Trophoblast cell (in vitro differentiated cells and primary cell): ENCODE measurements at regions not wholly inside any gene's neighbourhood (a gene's known extent, or its start where the extent isn't known, plus 50 kb on each side); places are given as distances from the start of the nearest gene placed in this dataset.

Experiments used
- DNase-seq, 2 donors: peaks; one replicate each; pipeline ENCODE4 v3.0.0-alpha.2; 2016
- H2AFZ ChIP-seq: 2 replicates; pipeline ENCODE4 v1.6.1; 2013; ENCODE audit warnings: low read length, moderate library complexity, mild to moderate bottlenecking; ENCODE audit not compliant: insufficient read depth, poor library complexity
- H2AK5ac ChIP-seq: 2 replicates; pipeline ENCODE4 v1.6.1; 2013; ENCODE audit warnings: mild to moderate bottlenecking, low read length
- H2BK120ac ChIP-seq: 2 replicates; pipeline ENCODE4 v1.6.1; 2013; ENCODE audit warnings: low read length, mild to moderate bottlenecking, moderate library complexity; ENCODE audit not compliant: insufficient read depth, poor library complexity
- H2BK12ac ChIP-seq: 2 replicates; pipeline ENCODE4 v1.6.1; 2013; ENCODE audit warnings: mild to moderate bottlenecking, low read length, moderate library complexity
- H2BK5ac ChIP-seq: 2 replicates; pipeline ENCODE4 v1.6.1; 2013; ENCODE audit warnings: low read length, low read depth, moderate library complexity, mild to moderate bottlenecking; ENCODE audit not compliant: poor library complexity
- H3K14ac ChIP-seq: 2 replicates; pipeline ENCODE4 v1.6.1; 2013; ENCODE audit warnings: mild to moderate bottlenecking, low read length
- H3K18ac ChIP-seq: 2 replicates; pipeline ENCODE4 v1.6.1; 2013; ENCODE audit warnings: mild to moderate bottlenecking, low read length
- H3K23ac ChIP-seq: 2 replicates; pipeline ENCODE4 v1.6.1; 2013; ENCODE audit warnings: low read length
- H3K27ac ChIP-seq: 2 replicates; pipeline ENCODE4 v1.5.1; 2013; ENCODE audit warnings: low read depth, mild to moderate bottlenecking, inconsistent platforms, low read length, moderate library complexity
- H3K27me3 ChIP-seq: 2 replicates; pipeline ENCODE4 v1.6.1; 2013; ENCODE audit warnings: inconsistent platforms, mild to moderate bottlenecking, low read length, moderate library complexity; ENCODE audit not compliant: insufficient read depth
- H3K36me3 ChIP-seq, 2 experiments: 1 replicate in 1 of 2; 2 replicates in 1 of 2; pipeline ENCODE4 v1.6.1; 2013; ENCODE audit warnings: low read length in 2 of 2, mild to moderate bottlenecking in 2 of 2, moderate library complexity in 1 of 2; ENCODE audit not compliant: insufficient read depth in 2 of 2, control insufficient read depth in 1 of 2
- H3K4ac ChIP-seq: 2 replicates; pipeline ENCODE4 v1.6.1; 2013; ENCODE audit warnings: low read depth, mild to moderate bottlenecking, low read length, moderate library complexity
- H3K4me1 ChIP-seq, 2 experiments: 1 replicate in 1 of 2; 2 replicates in 1 of 2; pipeline ENCODE4 v1.6.1; 2013; ENCODE audit warnings: low read length in 2 of 2, mild to moderate bottlenecking in 2 of 2, moderate library complexity in 1 of 2; ENCODE audit not compliant: insufficient read depth in 2 of 2, control insufficient read depth in 1 of 2
- H3K4me2 ChIP-seq: 2 replicates; pipeline ENCODE4 v1.6.1; 2013; ENCODE audit warnings: inconsistent platforms, mild to moderate bottlenecking, low read length, moderate library complexity
- H3K4me3 ChIP-seq: 2 replicates; pipeline ENCODE4 v1.5.1; 2013; ENCODE audit warnings: mild to moderate bottlenecking, low read depth, low read length, inconsistent platforms
- H3K79me1 ChIP-seq: one replicate; pipeline ENCODE4 v1.6.1; 2013; ENCODE audit warnings: low read length
- H3K79me2 ChIP-seq: 2 replicates; pipeline ENCODE4 v1.6.1; 2013; ENCODE audit warnings: low read length, mild to moderate bottlenecking; ENCODE audit not compliant: control insufficient read depth, insufficient read depth, poor library complexity
- H3K9ac ChIP-seq: 2 replicates; pipeline ENCODE4 v1.6.1; 2013; ENCODE audit warnings: mild to moderate bottlenecking, low read length
- H3K9me3 ChIP-seq: 2 replicates; pipeline ENCODE4 v1.6.1; 2013; ENCODE audit warnings: low read depth, mild to moderate bottlenecking, control low read depth, inconsistent platforms, low read length; ENCODE audit not compliant: insufficient read depth
- H4K12ac ChIP-seq: 2 replicates; pipeline ENCODE4 v1.6.1; 2013; ENCODE audit warnings: low read depth, mild to moderate bottlenecking, low read length, moderate library complexity
- H4K8ac ChIP-seq: 2 replicates; pipeline ENCODE4 v1.6.1; 2013; ENCODE audit warnings: low read depth, mild to moderate bottlenecking, low read length, moderate library complexity
- H4K91ac ChIP-seq: one replicate; pipeline ENCODE4 v1.6.1; 2013; ENCODE audit warnings: low read depth, mild to moderate bottlenecking, low read length, moderate library complexity
- WGBS: extraction: QIAGEN DNeasy Blood & Tissue Kit; methylation state at CpG from one replicate; pipeline ENCODE4 v1.1.7; 2013; ENCODE audit warnings: missing lambda C conversion rate; ENCODE audit not compliant: insufficient read length, insufficient coverage; ENCODE audit errors: extremely low coverage; 5-methylcytosine and 5-hydroxymethylcytosine counted together

- no peak for DNase-seq
- Histone ChIP-seq H3K27me3 (no peaks in the 10 kb centered on the region), H2AK5ac (no peak overlapping the region), H2BK120ac (no peak overlapping the region), H3K9ac (no peak overlapping the region), H3K79me2 (no peaks in the 10 kb centered on the region), H3K18ac (no peak overlapping the region), H3K14ac (no peak overlapping the region), H4K8ac (no peak overlapping the region), H3K4me2 (no peak overlapping the region), H3K36me3 (no peaks in the 10 kb centered on the region), H3K27ac (no peak overlapping the region), H4K91ac (no peak overlapping the region), H2BK5ac (no peak overlapping the region), H3K4me1 (no peaks in the 10 kb centered on the region), H3K4me3 (no peak overlapping the region), H3K4ac (no peak overlapping the region), H3K9me3 (no peaks in the 10 kb centered on the region), H3K23ac (no peak overlapping the region), H2AFZ (no peak overlapping the region), H3K79me1 (no peaks in the 10 kb centered on the region), H4K12ac (no peak overlapping the region), H2BK12ac (no peak overlapping the region)
- WGBS, result no CpG with 5 or more reads among the region's 1 CpG
Measured at GRCh38 chr3:102255736-102256135, 179.1 kb upstream of the ZPLD1 start.

- Histone ChIP-seq H3K79me2 (no peaks in the 10 kb centered on the region), H3K79me1 (no peaks in the 10 kb centered on the region), H3K9me3 (no peaks in the 10 kb centered on the region), H3K18ac (no peak overlapping the region), H3K4me3 (no peak overlapping the region), H3K27ac (no peak overlapping the region), H4K91ac (no peak overlapping the region), H3K27me3 (no peaks in the 10 kb centered on the region), H2AFZ (no peak overlapping the region), H3K9ac (no peak overlapping the region), H3K4me2 (no peak overlapping the region), H2BK120ac (no peak overlapping the region), H2BK12ac (no peak overlapping the region), H2AK5ac (no peak overlapping the region), H3K14ac (no peak overlapping the region), H4K8ac (no peak overlapping the region), H3K23ac (no peak overlapping the region), H3K4me1 (no peaks in the 10 kb centered on the region), H2BK5ac (no peak overlapping the region), H4K12ac (no peak overlapping the region), H3K4ac (no peak overlapping the region), H3K36me3 (no peaks in the 10 kb centered on the region)
- DNase-seq, result no peak
- no CpG with 5 or more reads among the region's 3 CpGs for WGBS
Measured at GRCh38 chr3:102258666-102259227, 176.1 kb upstream of the ZPLD1 start.

- no peaks in the 10 kb centered on the region for H3K36me3 ChIP-seq
- no peaks in the 10 kb centered on the region for H3K79me2 ChIP-seq
- H3K4me3 ChIP-seq, result no peak overlapping the region
- no peak overlapping the region for H4K91ac ChIP-seq
- H2BK12ac ChIP-seq, result no peak overlapping the region
- H3K27ac ChIP-seq, result no peak overlapping the region
- no peak for DNase-seq
- no peak overlapping the region for H4K8ac ChIP-seq
- no peak overlapping the region for H2AK5ac ChIP-seq
- no peak overlapping the region for H3K4me2 ChIP-seq
- H3K79me1 ChIP-seq, result no peaks in the 10 kb centered on the region
- no CpG with 5 or more reads among the region's 2 CpGs for WGBS
- no peak overlapping the region for H2AFZ ChIP-seq
- no peak overlapping the region for H3K14ac ChIP-seq
- no peaks in the 10 kb centered on the region for H3K4me1 ChIP-seq
- H2BK120ac ChIP-seq, result no peak overlapping the region
- no peak overlapping the region for H2BK5ac ChIP-seq
- H3K23ac ChIP-seq, result no peak overlapping the region
- no peaks in the 10 kb centered on the region for H3K9me3 ChIP-seq
- H3K9ac ChIP-seq, result no peak overlapping the region
- no peak overlapping the region for H3K4ac ChIP-seq
- no peak overlapping the region for H3K18ac ChIP-seq
- H4K12ac ChIP-seq, result no peak overlapping the region
- no peaks in the 10 kb centered on the region for H3K27me3 ChIP-seq
Measured at GRCh38 chr3:102259663-102260062, 175.2 kb upstream of the ZPLD1 start.

GRCh38 chr3:102265720-102266119, 169.1 kb upstream of the ZPLD1 start:
- Histone ChIP-seq H2BK120ac (no peak overlapping the region), H4K91ac (no peak overlapping the region), H3K79me2 (no peaks in the 10 kb centered on the region), H3K23ac (no peak overlapping the region), H2AFZ (no peak overlapping the region), H3K4me3 (no peak overlapping the region), H3K79me1 (no peaks in the 10 kb centered on the region), H4K12ac (no peak overlapping the region), H4K8ac (no peak overlapping the region), H3K4me2 (no peak overlapping the region), H3K27ac (no peak overlapping the region), H3K9me3 (no peaks in the 10 kb centered on the region), H3K18ac (no peak overlapping the region), H2BK5ac (no peak overlapping the region), H3K4me1 (no peaks in the 10 kb centered on the region), H3K9ac (no peak overlapping the region), H3K14ac (no peak overlapping the region), H3K27me3 (no peaks in the 10 kb centered on the region), H3K4ac (no peak overlapping the region), H2BK12ac (no peak overlapping the region), H3K36me3 (no peaks in the 10 kb centered on the region), H2AK5ac (no peak overlapping the region)
- WGBS, result no CpG with 5 or more reads among the region's 3 CpGs
- no peak for DNase-seq
